NCI-H1694 treated with DMSO at 0.1 percent for 48 hours (cell line): ENCODE measurements at regions not wholly inside any gene's neighbourhood (a gene's known extent, or its start where the extent isn't known, plus 50 kb on each side); places are given as distances from the start of the nearest gene placed in this dataset.

ENCODE experiments used
- DNase-seq: peaks from one replicate; lab custom pipeline; 2025; lab: John Stamatoyannopoulos, UW

DNA sequence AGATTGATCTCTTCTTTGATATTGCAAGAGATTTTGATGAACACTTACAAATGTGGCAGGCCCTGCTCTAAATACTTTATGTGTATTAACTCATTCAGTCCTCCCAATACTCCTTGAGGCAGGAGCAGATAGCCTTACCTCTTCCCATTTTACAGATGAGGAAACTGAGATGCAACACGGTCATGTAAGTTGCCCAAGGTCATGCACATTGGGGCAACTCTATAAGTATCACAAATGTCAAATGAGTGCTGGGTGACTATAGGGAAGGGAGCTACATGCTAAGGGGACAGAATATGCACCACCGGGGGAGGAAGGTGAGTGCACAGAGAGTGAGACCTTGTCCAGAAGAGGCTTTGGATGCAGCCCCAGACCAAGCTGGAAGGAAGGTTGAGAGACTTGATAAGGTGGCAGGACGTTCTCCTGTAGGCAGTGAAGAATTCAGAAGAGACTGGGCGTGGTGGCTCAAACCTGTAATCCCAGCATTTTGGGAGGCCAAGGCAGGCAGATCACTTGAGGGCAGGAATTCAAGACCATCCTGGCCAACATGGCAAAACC is 132.3 kb upstream of the PWP1 start:
- DNase-seq = no peak

DNA sequence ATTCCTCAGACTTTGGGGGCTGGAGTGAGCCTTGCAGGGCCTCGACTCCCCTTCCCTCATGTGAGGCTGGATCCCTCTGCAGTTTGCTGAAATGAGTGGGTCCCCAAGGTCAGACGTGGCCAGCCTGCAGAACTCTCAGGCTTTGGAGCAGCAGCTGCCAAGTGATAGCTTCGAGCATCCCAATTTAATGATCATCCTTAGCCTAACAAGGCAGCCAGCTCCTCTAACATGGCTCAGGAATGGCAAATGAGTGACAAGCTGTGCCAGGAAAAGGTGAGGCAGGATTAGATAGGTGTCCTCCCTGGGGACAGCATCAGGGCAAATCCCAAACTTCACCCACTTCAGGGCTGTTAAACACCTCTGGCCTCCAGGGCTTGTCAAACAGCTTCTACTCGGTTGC is 130.7 kb upstream of the PWP1 start:
- no peak for DNase-seq

DNA sequence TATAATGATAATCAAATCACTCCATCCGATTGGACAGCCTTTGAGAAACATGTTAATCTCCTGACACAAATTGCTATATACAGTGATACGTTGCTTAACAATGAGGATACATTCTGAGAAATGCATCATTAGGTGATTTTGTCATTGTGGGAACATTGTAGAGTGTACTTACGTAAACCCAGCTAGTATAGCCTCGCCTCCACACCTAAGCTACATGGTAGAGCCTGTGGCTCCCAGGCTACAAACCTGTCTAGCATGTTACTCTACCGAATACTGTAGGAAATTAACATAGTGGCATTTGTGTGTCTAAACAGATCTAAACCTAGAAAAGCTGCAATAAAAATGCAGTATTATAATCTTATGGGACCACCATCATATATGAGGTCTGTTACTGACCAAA is 128.6 kb upstream of the PWP1 start:
- DNase-seq = no peak

DNA sequence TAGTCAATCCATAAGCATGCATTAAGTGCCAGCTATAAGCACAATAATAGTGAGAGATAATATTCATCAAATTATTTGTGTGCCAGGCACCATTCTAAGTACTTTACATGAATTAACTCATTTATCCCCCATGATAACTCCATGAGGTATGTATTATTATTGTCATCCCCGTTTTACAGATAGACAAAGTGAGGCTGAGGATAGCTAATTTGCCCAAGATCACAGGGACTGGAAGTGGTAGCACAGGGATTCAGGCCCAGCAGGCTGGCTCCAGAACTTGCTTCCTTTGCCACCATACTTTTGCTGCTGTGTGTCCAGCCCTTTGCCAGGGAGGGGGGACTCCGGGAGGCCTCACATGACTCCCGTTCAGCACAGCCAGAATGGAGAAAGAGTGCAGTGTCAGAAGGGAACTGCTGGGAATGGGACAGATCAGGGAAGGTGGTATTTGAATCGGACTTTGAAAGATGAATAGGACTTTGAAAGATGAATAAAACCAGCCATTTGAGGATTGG is 128.0 kb upstream of the PWP1 start:
- DNase-seq = no peak

DNA sequence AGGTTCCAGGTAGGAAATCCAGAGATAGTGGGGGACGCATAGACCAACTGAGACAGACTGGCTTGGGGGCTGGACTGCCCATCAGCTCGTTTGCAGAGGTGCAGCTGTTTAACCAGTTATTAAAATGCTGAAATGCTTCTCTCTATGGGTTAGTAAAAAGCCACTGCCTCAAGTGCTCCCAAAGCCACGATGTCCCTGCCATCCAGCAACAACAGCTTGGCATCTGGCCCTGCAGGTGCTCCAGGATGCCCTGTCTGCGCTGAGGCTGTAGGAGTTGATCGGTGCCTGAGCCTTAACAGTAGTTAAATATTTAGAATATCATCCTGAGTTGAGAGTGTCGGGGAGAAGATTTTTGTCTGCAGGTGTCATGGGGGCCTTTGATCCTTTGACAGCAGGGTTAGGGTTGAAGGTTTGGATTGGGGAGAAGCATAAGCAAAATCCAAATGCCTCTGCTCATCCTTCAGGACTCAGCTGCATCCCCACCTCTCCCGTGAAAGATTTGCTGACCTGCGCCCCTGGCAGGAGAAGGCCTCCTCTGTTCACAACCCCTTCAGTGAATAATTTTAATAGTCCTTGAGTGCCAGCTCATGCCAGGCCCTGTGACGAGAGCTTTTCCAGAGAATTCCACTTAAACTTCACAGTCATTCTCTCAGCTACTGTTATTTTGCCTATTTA is 127.3 kb upstream of the PWP1 start:
- no peak for DNase-seq

DNA sequence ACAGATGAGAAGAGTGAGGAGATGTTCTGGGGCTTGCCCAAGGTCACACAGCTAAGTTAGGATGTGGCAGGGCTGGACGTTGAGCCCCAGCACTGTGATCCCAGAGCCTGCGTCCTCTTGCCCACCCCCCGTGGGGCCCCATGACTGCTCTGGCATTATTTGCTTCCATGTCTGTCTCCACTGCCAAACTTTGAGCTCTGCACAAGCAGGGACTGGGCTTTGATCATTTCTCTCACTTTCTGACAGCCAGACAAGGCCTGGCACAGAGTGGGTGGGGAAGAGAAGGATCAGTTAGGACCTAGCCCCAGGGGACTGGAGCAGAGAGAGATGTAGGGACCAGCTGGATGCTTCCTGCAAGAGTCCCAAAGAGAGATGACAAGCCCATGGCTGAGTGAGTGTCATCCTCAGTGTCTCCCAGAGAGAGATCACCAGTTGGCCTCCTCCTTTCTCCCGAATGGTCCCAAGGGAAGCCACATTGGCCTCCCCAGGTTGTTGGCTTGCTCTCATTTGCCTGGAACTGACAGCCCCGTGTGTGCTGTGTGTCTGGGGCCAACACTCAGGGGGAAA is 126.7 kb upstream of the PWP1 start:
- DNase-seq = no peak

DNA sequence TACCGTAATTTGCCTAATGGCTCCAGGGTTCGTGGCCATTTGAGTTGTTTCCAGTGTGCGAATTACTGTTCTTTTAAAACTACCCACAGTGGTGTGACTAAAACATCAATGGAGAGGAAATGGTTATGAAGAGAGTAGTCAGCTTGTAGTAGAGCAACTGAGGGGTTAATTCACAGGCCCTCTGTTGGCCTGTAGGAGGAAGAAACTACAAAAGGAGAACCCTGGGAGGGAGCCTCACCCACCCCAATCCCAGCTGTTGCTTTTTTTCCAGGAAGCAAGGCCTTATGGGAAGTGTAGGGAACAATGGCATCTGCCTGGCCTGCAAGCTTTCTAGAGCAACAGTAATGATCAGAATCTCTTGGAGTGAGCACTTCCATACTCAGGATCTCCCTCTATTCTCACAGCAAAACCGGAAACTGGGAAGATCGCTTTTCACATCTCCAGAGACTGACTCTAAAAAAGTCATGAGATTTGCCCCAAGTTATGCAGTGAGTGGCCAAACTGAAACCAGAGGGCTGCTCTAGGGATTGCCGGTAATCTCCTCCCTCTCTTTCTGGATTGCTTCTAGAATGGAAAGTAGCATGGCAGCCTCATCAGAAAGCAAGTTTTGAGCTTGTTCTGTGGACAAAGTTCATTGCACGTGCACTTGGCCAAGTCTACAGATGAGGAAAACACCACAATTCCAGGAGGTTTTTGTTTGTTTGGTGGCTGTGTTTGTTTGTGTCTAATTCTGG is 125.3 kb upstream of the PWP1 start:
- peak; percentile 1 for DNase-seq

DNA sequence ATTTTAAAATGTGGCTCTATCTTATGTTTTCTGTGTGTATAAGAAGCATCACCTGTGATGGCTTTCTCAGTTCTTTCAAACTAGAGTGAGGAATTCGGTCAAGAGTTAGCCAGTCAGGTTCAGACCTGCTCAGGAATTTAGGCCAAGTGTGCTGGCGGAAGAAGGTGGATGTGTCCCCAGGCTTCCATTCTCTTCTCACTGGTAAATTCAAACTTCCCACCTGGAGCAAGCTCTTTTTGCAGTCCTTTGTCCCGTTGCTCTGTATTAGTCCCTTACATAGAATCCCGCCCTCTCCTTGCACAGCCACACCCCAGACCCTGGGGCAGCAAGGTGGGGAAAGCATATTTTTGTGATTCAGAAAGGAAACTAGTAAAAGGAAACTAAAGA is 124.7 kb upstream of the PWP1 start:
- DNase-seq = no peak

DNA sequence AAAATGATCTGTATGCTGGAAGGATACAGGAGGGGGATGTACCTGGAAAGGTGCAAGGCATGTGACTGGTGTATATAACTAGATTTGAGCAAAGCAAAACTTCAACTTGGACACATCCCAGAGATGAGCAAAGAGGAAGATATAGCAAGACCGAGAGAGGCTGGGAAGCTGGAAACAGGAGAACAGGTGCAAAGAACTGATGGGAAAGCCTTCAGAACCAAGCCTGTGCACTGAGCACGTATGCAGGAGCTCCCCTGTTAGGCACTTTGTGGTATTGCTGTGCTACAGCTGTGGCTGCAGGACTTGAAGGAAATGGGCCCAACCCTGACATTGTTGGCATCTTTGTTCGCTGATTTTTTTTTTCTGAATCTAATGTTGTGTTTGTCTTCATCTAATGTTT is 120.7 kb upstream of the PWP1 start:
- peak; percentile 37 for DNase-seq

DNA sequence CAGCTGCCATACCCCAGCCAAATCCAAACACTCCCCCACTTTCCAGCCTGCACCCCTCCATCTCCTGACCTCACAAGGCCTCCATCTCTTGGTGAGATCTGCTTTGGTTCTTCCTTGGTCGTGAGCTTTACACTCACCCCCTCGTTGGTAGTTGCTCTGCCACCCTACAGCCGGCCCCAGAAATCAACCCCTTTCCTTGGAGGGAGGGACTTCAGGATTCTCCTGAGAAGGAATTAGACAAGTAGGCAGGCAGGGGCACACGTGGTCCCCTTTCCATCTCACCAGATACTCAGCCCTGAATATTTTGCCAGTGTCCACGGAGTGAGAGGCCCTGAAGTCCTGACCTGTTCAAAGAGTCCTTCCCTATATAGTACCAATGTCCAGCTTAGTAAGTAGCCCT is 120.0 kb upstream of the PWP1 start:
- DNase-seq = no peak

DNA sequence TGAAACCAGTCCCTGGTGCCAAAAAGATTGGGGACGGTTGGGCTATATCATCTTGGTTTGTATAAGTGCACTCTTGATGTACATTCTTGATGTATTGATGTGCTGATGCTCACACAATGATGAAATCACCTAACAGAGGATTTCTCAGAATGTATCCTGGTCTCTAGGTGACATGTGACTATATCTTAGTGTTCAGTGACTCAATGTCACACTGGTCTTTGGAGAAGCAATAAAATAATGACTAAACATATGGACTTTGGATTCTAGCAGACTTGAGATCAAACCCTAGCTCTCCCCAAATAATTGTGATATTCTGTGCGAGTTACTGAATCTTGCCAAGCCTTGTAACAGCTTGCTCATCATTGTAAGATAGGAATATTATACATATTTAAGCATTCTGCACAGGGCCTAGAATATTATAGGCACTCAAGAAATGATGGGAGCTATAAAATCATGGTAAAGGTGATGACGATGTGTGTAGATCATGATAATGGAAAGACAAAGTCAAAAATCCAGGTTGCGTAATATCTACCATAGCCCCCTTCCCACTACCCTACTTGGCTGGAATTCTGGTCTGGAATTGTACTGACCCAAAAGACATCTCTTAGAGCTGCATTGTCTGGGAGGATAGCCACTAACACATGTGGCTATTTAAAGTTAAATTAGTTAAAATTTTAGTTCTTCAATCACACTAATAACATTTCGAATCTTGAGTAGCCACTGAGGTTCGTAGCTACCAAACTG is 117.6 kb upstream of the PWP1 start:
- no peak for DNase-seq

DNA sequence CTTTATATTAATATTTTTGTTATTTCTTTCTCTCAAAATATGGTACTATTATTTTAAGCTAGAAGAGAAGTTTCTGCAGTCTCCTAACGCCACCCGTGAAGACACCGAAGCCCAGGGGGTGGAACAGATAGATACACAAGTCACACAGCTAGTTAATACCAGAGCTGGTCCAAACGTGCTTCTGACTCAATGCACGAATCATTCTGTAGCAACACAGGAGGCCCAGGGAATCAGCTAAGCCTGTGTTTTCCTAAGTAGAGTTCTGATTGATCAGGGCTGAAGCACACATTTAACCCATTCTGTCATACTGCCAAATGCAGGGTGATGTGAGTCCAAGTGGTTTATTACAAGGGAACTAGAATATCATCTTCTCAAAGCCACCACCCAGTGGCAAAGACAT is 116.9 kb upstream of the PWP1 start:
- no peak for DNase-seq

DNA sequence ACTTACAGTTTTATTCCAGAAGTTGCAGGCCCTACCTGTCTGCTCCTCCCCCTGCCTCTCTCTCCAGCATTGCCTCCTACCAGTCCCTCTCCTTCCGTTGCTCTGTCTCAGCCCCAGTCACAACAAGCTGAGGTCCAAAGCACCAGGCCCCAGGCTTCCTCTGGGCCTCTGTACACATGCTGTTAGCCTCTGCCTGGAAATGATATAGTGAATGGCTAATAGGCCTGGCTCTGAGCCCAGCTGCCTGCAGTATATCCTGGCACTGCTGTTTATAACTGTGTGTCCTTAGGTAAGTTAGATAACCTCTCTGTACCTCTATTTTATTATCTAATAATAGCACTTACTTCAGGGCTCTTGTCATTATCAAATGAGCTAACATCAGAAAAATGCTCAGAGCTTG is 114.9 kb upstream of the PWP1 start:
- DNase-seq = no peak

DNA sequence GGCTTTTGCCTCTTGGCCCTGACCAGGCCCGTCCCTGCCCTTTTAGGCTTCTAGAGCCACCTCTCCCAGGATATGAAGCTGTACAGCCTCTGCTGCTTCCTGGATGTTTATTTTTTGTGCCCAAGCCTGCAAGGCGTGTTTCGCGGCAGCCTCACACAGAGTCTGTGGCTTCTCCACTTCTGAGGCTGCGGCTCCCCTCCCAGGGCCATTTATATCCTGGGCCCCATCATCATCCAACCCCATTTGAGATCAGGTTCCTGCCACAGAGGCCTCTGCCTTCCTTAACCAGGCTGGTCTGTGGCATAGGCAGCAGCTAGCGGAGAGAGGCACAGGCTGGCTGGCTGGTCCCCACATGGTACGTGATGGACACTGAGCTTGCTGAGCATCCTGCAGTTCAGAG is 114.1 kb upstream of the PWP1 start:
- DNase-seq = no peak

DNA sequence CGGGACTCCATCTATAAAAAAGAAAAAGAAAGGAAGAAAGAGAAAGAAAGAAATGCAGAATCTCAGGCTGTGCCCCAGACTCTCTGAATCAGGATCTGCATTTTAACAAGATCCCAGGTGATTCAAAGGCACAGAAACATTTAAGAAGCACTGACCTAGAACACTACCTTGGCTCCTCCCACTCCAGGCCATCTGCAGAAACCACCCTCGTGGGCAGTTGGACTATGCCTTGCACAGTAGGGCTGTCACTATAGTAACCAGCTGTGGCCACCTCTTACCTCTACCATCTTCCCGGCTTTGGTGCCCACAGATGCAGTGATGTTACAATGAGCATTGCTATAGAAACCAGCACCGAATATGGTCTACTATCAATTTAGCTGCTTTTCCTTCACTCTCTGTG is 110.9 kb upstream of the PWP1 start:
- DNase-seq = no peak

DNA sequence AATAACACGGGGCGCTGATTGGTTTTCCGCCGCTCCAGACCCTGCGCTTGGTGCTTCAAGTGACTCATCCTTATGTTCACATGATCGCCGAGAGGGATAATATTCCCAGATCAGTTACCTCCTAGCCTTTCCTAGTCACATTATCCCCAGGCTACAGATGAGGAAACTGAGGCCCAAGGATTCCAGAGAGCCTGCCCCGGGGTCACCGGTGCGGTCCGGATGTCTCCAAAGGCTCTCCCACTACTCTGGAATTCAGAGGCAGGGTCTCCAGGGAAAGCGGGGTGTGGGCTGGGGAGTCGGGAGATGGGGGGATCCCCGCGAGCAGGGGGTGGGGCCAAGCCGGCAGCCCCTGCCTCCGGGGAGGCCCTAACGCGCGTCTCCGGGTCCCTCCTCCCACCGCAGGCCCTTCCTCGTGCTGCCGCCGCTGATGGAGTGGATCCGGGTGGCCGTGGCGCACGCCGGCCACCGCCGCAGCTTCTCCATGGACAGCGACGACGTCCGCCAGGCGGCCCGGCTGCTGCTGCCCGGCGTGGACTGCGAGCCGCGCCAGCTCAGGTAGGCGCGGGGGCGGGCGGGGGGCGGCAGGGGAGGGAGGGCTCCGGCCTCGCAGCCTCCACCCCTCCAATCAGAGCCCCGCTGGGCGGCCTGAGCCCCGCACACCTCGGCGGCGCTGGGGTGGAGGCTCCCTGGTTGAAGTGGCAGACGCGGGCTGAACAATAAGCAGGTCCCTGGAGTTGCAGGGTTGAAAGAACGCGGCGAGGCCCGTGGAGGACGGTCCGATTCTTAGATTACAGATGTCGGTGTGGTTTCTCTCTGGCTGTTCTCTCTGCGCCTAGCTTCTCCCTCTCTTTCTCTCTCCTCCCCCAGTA is 104.6 kb upstream of the PWP1 start:
- DNase-seq = no peak

DNA sequence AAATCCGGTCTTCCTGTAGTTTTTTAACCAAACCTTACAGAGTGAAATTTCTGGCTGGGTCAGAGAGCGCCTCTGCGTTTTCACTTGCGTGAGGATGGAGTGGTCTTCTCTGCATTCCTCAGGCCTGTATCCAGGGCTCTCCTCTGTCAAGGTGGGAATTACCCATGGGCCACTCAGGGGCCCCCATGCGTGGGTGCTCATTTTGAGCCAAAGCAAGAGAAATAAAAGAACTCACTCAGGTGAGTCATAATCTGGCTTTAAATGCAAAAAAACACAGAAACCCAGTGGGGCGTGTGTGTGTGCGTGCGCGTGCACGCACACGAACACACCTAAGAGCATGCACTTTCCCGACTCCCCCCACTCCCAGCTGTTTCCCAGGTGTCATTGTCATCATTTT is 104.0 kb upstream of the PWP1 start:
- DNase-seq = no peak

DNA sequence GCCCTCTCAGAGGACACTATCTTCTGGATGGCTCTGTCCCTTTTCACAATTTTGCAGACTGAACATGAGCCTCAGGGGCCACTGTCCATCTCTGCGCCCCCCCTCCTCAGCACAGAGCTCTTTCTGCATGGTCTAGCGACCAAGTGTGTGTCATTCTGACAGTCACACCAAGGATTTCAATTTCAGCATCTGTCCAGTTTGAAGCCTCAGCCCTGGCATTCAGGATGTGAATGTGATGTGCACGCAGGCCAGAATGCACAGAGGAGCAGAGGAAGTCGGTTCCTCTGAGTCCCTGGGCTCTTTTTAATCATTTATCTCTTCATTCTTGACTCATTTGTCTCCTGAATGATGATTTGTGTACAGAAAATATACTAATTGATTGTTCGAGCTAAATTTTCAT is 102.0 kb upstream of the PWP1 start:
- no peak for DNase-seq

DNA sequence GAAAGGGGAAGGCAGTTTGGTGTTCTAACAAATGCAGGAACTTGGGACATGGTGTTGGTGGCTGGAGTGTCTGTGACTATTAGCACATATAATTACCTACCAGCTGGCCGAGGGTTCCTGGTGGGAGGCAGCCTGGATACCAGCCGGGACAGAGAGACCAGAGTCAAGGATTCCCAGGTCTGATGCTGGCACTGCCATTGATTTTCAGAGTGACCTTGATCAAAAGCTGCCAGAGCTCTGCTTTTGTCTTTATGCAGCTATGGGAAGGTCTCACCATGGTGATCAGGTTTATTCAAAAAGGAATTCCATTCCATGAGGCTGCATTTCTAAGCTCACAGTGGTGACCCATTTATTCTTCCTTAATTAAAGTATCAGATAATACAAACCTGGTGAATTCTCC is 101.0 kb upstream of the PWP1 start:
- DNase-seq = no peak

DNA sequence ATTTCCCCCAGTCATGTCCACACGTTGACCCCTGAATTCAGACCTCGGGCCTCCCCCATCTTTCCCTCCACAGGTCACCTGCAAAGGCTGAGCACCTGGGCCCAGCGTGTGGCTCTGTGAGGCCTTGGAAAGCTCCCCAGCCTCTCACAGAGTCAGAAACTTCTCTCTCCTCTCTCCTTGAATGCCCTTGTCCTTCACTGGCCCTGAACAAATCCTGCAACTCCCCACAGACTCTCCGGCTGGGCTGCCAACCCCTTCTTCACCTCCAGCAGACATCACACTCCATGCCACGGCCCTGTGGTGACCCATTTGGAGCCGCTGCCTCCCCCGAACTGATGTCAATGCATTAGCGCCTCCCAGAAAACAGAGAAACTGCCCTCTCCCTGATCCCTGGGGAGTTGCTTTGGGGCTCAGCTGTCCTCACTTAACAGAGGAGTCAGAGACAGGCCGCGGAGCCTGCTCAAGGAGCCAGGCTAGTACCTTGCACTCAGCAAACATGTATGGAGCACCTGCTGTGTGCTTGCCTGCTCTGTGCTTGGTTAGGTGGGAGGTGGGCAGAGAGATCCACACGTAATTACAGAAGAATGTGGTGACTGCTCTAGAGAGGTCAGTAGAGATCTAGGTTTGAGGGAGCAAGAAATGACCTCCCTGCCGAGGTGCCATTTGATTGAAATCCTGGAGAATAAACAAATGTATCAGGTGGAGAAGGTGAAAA is 99.2 kb upstream of the PWP1 start:
- no peak for DNase-seq

DNA sequence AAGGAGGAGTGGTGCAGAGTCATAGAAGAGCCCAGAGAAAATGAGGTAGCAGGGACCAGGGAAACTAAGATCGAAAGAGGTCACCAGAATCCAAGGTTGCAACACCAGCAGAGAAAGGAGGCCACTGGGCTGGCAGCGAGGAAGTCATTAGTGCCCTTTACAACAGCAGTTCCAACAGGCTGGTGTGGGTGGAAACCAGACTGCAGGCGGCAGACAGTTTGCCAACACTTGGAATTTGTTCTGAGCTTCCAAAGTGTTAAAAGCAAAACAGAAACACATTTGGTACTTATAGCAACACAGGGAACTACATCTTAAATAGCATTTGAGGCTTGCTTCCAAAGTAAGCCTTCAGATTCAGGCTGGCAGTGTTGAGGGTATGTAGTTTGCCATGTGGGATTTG is 95.2 kb upstream of the PWP1 start:
- no peak for DNase-seq
